NCI-H1105 treated with DMSO at 0.1 percent for 48 hours (cell line): ENCODE measurements at regions not wholly inside any gene's neighbourhood (a gene's known extent, or its start where the extent isn't known, plus 50 kb on each side); places are given as distances from the start of the nearest gene placed in this dataset.
"Not testable (repeated sequence)": the region's sequence is repeated elsewhere in the genome, so short reads cannot be mapped to it uniquely, and the experiment has no call there.

Experiments
- DNase-seq: peaks from one replicate; lab custom pipeline; 2025; lab: John Stamatoyannopoulos, UW

- no peak for DNase-seq
These were observed 610.0 kb downstream of the MAT2B start for GRCh38 chr5:164115420-164115819.

DNA sequence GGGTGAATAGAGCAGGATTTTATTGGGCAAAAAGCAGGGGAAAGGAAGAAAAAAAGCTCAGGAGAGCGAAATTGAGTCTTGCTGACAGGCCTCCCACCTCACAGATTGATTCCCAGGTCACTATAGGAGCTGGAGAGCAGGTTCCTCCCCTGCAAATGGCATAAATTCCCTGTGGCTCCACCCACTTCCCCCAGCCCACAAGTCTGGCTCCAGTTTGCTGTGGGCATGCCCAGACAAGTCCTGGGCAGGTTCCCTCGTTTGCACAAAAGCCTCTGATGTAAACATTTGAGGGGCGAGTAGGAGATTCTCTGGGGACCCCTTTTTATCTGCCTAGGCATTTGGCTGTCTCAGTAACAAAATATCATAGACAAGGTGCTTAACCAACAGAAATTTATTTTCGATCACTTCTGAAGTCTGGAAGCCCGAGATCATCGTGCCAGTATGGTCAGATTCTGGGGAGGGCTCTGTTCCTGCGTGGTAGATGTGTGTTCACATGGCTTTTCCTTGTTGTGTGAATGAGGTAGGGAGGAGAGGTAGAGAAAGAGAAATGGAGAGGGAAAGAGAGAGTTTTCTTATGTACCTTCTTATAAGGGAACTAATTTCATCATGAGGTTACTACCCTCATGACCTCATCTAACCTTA is 614.5 kb downstream of the MAT2B start:
- DNase-seq: no peak

GRCh38 chr5:164127527-164127926 is 622.1 kb downstream of the MAT2B start:
- no peak for DNase-seq

DNA sequence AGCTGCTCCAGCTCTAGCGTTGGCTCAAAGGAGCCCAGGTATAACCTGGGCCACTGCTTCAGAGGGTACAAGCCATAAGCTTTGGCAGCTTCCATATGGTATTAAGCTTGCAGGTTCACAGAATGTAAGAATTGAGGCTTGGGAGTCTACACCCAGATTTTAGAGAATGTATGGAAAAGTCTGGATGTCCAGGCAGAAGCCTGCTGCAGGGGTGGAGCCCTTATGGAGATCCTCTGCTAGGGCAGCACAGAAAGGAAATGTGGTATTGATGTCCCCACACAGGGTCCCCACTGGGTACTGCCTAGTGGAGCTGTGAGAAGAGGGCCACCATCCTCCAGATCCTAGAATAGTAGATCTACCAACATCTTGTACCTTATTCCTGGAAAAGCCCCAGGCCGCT is 626.9 kb downstream of the MAT2B start:
- DNase-seq: no peak

GRCh38 chr5:164137095-164137494 is 631.7 kb downstream of the MAT2B start:
- DNase-seq: no peak

- no peak for DNase-seq
These were observed 634.0 kb downstream of the MAT2B start for GRCh38 chr5:164139423-164139822.

GRCh38 chr5:164145458-164145857 is 640.0 kb downstream of the MAT2B start:
- no peak for DNase-seq

DNA sequence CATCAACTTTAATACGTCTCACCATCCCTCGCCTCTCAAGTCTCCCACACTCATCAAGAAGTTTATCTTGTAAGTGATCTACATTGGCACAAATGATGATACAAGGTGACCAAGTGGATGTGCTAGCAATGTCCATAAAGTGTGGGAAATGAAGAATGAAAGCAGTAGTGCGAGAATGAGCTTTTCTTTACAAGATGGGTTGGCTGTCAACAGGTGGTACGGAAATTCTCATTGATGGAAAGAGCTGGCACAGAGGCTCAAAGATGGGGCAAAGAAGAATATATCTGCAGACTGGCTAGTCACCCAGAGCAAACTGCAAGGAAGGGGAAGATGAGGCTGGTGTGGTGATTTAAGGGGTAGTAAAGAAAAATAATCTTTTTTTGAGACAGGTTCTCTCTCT is 640.8 kb downstream of the MAT2B start:
- DNase-seq: no peak

GRCh38 chr5:164148292-164148691 is 642.9 kb downstream of the MAT2B start:
- DNase-seq: no peak

DNA sequence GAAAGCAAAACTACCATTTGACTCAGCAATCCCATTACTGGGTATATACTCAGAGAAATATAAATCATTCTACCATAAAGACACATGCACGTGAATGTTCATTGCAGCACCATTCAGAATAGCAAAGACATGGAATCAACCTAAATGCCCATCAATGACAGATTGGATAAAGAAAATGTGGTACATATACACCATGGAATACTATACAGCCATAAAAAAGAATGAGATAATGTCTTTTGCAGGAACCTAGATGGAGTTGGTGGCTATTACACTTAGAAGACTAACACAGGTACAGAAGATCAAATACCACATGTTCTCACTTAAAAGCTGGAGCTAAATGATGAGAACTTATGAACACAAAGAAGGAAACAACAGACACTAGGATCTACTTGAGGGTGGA is 647.1 kb downstream of the MAT2B start:
- not testable (repeated sequence) for DNase-seq

GRCh38 chr5:164153469-164154172 is 648.2 kb downstream of the MAT2B start:
- no peak for DNase-seq

DNA sequence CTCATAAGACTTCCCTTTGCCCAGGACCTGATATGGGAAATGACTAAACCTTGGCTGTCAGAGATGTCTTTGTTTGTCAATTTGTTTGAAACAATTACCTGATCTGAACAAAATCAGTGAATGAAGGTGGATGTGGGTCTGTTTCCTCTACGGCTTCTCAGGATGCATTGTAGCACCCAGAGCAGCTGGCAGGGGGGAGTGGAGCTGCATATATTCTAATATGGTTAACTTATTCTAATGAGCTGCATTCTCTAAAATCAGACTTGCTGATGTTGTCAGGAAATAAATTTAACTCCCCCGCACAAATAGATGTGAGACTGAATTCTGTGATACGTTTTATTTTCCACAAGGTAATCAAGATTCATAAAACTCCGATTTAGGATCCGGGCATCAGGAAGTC is 665.4 kb downstream of the MAT2B start:
- DNase-seq: no peak

DNA sequence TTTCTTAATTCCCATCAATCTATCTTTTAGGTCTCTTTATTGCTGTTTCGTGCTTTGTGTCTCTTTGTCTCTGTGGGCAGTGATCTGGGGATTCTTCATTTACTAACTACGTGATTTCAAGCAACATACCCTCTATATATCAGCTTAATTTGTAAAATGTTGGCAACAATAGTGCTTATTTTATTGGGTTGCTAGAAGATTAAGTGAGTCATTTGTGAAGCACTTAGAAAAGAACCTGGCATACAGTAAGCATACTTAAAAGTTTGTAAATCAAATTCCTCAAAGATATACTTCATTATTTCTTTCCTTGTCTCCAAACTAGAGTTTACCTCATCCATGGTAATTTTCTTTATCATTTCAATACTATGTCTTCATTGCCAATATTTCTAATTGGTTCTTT is 669.7 kb downstream of the MAT2B start:
- no peak for DNase-seq

DNA sequence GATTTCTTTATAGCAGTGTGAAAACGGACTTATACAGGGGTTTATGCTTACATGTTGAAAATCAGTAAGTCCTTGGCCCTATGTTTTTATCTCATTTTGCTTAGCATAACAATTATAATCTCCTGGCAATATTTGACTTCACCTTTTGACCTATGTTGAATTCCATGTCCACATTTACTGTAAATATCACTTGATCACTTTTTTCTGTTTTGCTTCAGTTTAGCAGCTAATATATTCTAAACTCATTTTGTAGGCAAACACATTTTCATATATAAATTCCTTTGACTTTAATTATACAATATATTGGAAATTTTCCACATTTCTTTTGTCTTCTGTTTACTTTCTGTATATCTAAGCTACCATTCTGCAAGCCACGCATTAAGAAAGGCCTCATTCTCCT is 674.0 kb downstream of the MAT2B start:
- DNase-seq: no peak

- no peak for DNase-seq
These were observed 676.2 kb downstream of the MAT2B start for GRCh38 chr5:164181604-164182003.

GRCh38 chr5:164184158-164184557 is 678.7 kb downstream of the MAT2B start:
- no peak for DNase-seq

- no peak for DNase-seq
These were observed 679.6 kb downstream of the MAT2B start for GRCh38 chr5:164185000-164185399.

GRCh38 chr5:164186550-164186949 is 681.1 kb downstream of the MAT2B start:
- DNase-seq: no peak

- DNase-seq: no peak
These were observed 682.4 kb downstream of the MAT2B start for GRCh38 chr5:164187785-164188184.

DNA sequence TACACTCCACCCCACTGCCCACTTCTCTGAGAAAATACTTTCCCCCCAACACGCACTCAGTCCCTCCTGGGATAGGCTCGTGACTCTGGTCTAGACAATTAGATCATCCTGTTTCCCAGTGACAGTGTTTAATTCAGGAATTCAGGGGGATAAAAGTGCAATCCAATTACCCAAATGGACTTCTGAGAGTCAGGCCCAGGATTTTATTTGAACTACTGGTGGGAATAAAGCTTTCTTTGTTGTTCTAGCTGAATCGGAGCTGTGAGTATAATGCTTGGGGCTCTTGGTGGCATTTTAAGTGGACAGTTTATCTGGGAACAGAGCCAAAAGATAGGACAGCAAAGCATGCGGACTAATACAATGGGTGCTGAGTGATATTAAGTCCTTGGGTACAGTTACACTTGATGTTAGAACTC is 683.3 kb downstream of the MAT2B start:
- no peak for DNase-seq

- DNase-seq: no peak
These were observed 685.8 kb downstream of the MAT2B start for GRCh38 chr5:164191240-164191639.

- DNase-seq: no peak
These were observed 696.9 kb downstream of the MAT2B start for GRCh38 chr5:164202338-164202737.

- DNase-seq: no peak
These were observed 698.3 kb downstream of the MAT2B start for GRCh38 chr5:164203581-164204225.
